Body of pancreas (tissue), 4 donors: ENCODE measurements at regions not wholly inside any gene's neighbourhood (a gene's known extent, or its start where the extent isn't known, plus 50 kb on each side); places are given as distances from the start of the nearest gene placed in this dataset.

ENCODE experiments used
- ATAC-seq: fragments of 150-250 bp; one replicate; pipeline ENCODE4 v1.9.1; 2016
- DNase-seq, 4 donors: peaks; one replicate each; pipeline ENCODE4 v3.0.0-alpha.2; 2019
- H3K27ac ChIP-seq, 4 donors: fragments of 200-600 bp; sonication (generic); 1 replicate in 3 of 4; 2 replicates in 1 of 4; pipeline versions ENCODE4 v1.5.1 to v1.6.1; 2016 to 2019; ENCODE audit warnings: mild to moderate bottlenecking in 1 of 4, mixed read lengths in 1 of 4, moderate library complexity in 1 of 4
- H3K27me3 ChIP-seq, 2 donors: fragments of 200-600 bp; sonication (generic); one replicate each; pipeline ENCODE4 v1.6.0; 2016; ENCODE audit warnings: mild to moderate bottlenecking in 1 of 2
- H3K36me3 ChIP-seq, 2 donors: fragments of 200-600 bp; sonication (generic); replicated peaks in 1 of 2; 2 replicates each; pipeline ENCODE4 v1.5.1; 2016; ENCODE audit warnings: low read depth in 2 of 2; ENCODE audit not compliant: insufficient read depth in 1 of 2
- H3K4me1 ChIP-seq: fragments of 200-600 bp; sonication (generic); one replicate; pipeline ENCODE4 v1.6.0; 2016
- H3K4me3 ChIP-seq, 2 donors: fragments of 200-600 bp; sonication (generic); 1 replicate in 1 of 2; 2 replicates in 1 of 2; pipeline ENCODE4 v1.5.1; 2016 to 2019
- H3K9me3 ChIP-seq, 3 donors: fragments of 200-600 bp; sonication (generic); 1 replicate in 2 of 3; 2 replicates in 1 of 3; pipeline ENCODE4 v1.5.1; 2016
- POLR2A ChIP-seq, 3 donors: fragments of 450-650 bp; IDR thresholded peaks; one replicate each; pipeline ENCODE4 v1.6.1; 2016; ENCODE audit warnings: antibody characterized with exemption in 3 of 3, mild to moderate bottlenecking in 2 of 3
- WGBS, 2 donors: methylation state at CpG; one replicate each; pipeline ENCODE4 v1.1.5; 2017; 5-methylcytosine and 5-hydroxymethylcytosine counted together
- intact Hi-C: fragments of 100-400 bp; cut with DNase I; formaldehyde crosslinking; loops from one replicate; pipeline ENCODE4 v1.15.1; 2023
- TF ChIP-seq, protein P1 (sequence below), 7 experiments: fragments of 450-650 bp in 4 of 7; fragments of 200-600 bp in 3 of 7; sonication (generic) in 3 of 7; IDR thresholded peaks; one replicate each; pipeline ENCODE4 v1.5.1; 2016 to 2019; ENCODE audit warnings: antibody characterized with exemption in 7 of 7

DNA sequence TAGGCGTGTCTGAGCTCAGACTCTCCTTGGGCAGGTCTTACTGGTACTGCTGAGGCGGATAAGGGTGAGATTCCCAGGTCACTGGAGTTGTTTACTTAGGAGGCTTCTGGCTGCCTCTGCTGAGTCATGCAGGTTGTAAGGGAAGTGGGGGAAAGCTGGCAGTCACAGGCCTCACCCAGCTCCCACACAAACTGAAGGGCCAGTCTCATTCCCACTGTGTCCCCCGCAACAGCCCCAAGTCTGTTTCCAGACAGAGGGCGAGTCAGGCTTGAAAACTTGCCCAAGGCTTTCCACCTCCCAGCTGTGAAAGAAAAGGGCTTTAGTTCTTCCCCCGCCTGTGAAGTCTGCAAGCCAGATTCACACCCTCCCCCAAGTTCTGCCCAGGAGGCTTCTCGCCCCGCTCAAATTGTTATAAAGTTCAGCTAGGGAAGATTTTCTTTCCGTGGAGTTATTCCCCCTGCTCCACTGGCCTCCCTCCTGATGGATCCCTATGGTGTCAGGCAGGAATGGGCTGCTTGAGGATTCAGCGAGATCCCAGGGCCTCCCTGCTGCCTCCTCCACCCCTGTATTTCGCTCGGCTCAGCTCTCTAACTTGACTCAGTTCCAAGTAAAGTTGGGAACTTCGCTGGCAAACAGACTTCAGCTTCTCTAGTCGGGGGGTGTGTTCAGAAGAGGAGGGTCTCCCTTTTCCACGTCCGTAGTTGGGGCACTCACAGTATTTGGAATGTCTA, 248.6 kb downstream of the NR4A2 start:
- TF ChIP-seq POLR2A (IDR thresholded peaks at IDR 0.05), result no peak
- TF ChIP-seq, protein P1, sequence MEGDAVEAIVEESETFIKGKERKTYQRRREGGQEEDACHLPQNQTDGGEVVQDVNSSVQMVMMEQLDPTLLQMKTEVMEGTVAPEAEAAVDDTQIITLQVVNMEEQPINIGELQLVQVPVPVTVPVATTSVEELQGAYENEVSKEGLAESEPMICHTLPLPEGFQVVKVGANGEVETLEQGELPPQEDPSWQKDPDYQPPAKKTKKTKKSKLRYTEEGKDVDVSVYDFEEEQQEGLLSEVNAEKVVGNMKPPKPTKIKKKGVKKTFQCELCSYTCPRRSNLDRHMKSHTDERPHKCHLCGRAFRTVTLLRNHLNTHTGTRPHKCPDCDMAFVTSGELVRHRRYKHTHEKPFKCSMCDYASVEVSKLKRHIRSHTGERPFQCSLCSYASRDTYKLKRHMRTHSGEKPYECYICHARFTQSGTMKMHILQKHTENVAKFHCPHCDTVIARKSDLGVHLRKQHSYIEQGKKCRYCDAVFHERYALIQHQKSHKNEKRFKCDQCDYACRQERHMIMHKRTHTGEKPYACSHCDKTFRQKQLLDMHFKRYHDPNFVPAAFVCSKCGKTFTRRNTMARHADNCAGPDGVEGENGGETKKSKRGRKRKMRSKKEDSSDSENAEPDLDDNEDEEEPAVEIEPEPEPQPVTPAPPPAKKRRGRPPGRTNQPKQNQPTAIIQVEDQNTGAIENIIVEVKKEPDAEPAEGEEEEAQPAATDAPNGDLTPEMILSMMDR (IDR thresholded peaks at IDR 0.05), result no peak
- ATAC-seq, result no peak
- H3K4me1 ChIP-seq, result no peaks in the 10 kb centered on the region
- no peaks in the 10 kb centered on the region for H3K27me3 ChIP-seq
- no peak overlapping the region for H3K4me3 ChIP-seq
- H3K36me3 ChIP-seq, result no peaks in the 10 kb centered on the region
- H3K9me3 ChIP-seq, result no peaks in the 10 kb centered on the region
- no peak overlapping the region for H3K27ac ChIP-seq
- 77 to 86% methylated on average over 12 to 15 of the region's 15 CpGs for WGBS, 2 donors
- DNase-seq, result no peak
- intact Hi-C loops, result no loop called here

DNA sequence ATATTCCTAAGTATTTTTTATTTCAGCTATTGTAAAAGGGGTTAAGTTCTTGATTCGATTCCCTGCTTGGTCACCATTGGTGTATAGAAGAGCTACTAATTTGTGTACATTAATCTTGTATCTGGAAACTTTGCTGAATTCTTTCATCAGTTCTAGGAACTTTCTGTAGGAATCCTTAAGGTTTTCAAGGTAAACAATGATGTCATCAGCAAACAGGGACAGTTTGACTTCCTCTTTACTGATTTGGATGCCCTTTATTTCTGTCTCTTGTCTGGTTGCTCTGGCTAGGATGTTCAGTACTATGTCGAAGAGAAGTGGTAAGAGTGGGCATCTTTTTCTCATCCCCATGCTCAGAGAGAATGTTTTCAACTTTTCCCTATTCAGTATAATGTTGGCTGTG, 252.7 kb downstream of the NR4A2 start:
- Histone ChIP-seq H3K9me3 (no peaks in the 10 kb centered on the region), H3K27ac (no peak overlapping the region), H3K4me3 (no peak overlapping the region), H3K36me3 (no peaks in the 10 kb centered on the region), H3K4me1 (no peaks in the 10 kb centered on the region), H3K27me3 (no peaks in the 10 kb centered on the region)
- TF ChIP-seq, protein P1 (IDR thresholded peaks at IDR 0.05), result no peak
- TF ChIP-seq POLR2A (IDR thresholded peaks at IDR 0.05), result no peak
- DNase-seq, result no peak
- 68 to 82% methylated on average over 2 of the region's 2 CpGs for WGBS, 2 donors
- intact Hi-C loops, result no loop called here
- no peak for ATAC-seq

DNA sequence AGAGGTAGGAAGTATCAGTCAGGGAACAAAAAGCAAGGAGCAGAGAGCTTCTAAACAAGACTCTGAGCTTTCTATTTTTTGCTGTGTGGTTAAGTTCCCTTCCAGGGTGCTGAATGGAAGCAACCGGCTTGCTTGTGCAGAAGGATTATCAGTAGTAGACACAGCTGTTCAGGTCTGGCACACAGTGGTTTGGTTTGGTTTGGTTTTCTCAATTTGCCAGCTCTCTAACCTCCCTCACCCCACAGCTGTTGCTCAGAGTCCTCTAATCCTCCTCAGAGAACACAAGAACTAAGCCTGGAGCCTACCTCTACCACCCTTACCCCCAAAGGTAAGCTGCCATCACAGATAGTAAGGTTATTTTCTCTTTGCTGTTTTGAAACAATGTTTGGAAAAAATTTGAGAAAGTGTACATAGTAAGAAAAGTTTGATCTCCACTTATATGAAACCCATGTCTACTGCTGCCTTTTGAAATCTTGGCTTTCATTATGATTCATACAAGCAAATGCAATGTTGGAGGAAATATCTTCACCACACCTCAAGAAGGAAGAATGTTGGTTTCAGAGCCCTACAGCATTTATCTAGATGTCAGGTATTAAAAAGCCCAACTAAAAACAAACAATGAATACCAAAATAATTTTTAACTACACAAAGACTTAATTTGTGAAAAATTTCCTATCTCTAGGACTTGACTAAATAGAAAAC, 255.3 kb downstream of the NR4A2 start:
- DNase-seq, result no peak
- intact Hi-C loops, result no loop called here

DNA sequence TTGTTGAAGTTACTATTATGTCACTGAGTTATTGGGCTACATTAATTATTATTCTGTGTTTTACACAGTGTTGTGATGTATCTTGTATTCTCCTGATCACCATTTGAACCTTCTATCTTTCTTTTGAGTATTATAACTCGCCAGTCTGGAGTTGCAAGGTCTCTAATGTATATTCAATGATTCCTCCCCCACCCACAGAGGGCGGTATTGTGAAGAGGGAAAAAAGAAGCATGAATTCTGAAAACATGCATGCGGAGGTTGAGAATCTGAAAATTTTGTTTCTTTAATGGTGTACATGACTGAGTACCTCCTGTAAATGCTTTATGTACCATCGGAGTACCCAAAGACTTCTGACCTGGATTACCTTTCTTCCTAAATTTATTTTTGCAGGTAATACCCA, 266.6 kb downstream of the NR4A2 start:
- ATAC-seq, result peak; percentile 48
- Histone ChIP-seq H3K4me1 (no peaks in the 10 kb centered on the region), H3K9me3 (no peaks in the 10 kb centered on the region), H3K27me3 (no peaks in the 10 kb centered on the region), H3K27ac (no peak overlapping the region), H3K4me3 (no peak overlapping the region), H3K36me3 (no peaks in the 10 kb centered on the region)
- WGBS, 2 donors, result 40 to 55% methylated on average over 4 of the region's 4 CpGs
- TF ChIP-seq, protein P1 (IDR thresholded peaks at IDR 0.05), result peak in 6 of 7 experiments; percentile 13 to 52 (median 36)
- TF ChIP-seq POLR2A (IDR thresholded peaks at IDR 0.05), result no peak
- intact Hi-C loops, result no loop called here
- DNase-seq, result peak in 3 of 4 donors; percentile 26 to 33 (median 27)

More for the DNA sequence above, 255.3 kb downstream of the NR4A2 start:
- no peak overlapping the region for H3K4me3 ChIP-seq
- H3K9me3 ChIP-seq, result no peaks in the 10 kb centered on the region
- 29 to 40% methylated on average over 1 of the region's 1 CpG for WGBS, 2 donors
- H3K27me3 ChIP-seq, result no peaks in the 10 kb centered on the region
- no peak for TF ChIP-seq POLR2A (IDR thresholded peaks at IDR 0.05)
- TF ChIP-seq, protein P1 (IDR thresholded peaks at IDR 0.05), result no peak
- no peak overlapping the region for H3K27ac ChIP-seq
- no peaks in the 10 kb centered on the region for H3K4me1 ChIP-seq
- no peaks in the 10 kb centered on the region for H3K36me3 ChIP-seq
- ATAC-seq, result no peak
